Activated naive CD4-positive, alpha-beta T cell treated with anti-CD3 and anti-CD28 coated beads for 36 hours (primary cell): ENCODE measurements at regions not wholly inside any gene's neighbourhood (a gene's known extent, or its start where the extent isn't known, plus 50 kb on each side); places are given as distances from the start of the nearest gene placed in this dataset.
"Not testable (repeated sequence)": the region's sequence is repeated elsewhere in the genome, so short reads cannot be mapped to it uniquely, and the experiment has no call there.

ENCODE experiments used
- CTCF ChIA-PET: fragments of 350-600 bp; sonication (Branson Sonifier 250); formaldehyde crosslinking; loops from one replicate; lab custom pipeline; 2021; ENCODE audit warnings: antibody characterized with exemption; lab: Charles Lee
- DNase-seq: peaks from one replicate; pipeline ENCODE4 v3.0.0-alpha.2; 2020
- H3K27ac Mint-ChIP-seq: one replicate; pipeline ENCODE4 v1.8.0; 2021; ENCODE audit warnings: mild to moderate bottlenecking, mixed read lengths
- H3K27me3 Mint-ChIP-seq: one replicate; pipeline ENCODE4 v1.8.0; 2021; ENCODE audit warnings: low read depth, mixed read lengths
- H3K36me3 Mint-ChIP-seq: one replicate; pipeline ENCODE4 v1.8.0; 2021; ENCODE audit warnings: low read depth, mixed read lengths
- H3K4me1 Mint-ChIP-seq: one replicate; pipeline ENCODE4 v1.8.0; 2021; ENCODE audit warnings: low read depth, mixed read lengths
- H3K4me3 Mint-ChIP-seq: one replicate; pipeline ENCODE4 v1.8.0; 2021; ENCODE audit warnings: mild to moderate bottlenecking, moderate library complexity, mixed read lengths
- H3K9me3 Mint-ChIP-seq: one replicate; pipeline ENCODE4 v1.8.0; 2021; ENCODE audit warnings: mixed read lengths
- intact Hi-C: fragments of 100-400 bp; cut with micrococcal nuclease; formaldehyde crosslinking; loops from one replicate; pipeline ENCODE4 v1.15.1; 2023

- H3K36me3 Mint-ChIP-seq, result no peaks in the 10 kb centered on the region
- intact Hi-C loops, result no loop called here
- H3K4me3 Mint-ChIP-seq, result no peak overlapping the region
- H3K4me1 Mint-ChIP-seq, result no peaks in the 10 kb centered on the region
- DNase-seq, result no peak
- H3K27ac Mint-ChIP-seq, result no peak overlapping the region
- peaks cover 16% of the 10 kb centered on the region for H3K9me3 Mint-ChIP-seq
- CTCF ChIA-PET, result no interaction called here
- no peaks in the 10 kb centered on the region for H3K27me3 Mint-ChIP-seq
Observed at GRCh38 chr9:107830479-107830878, 340.9 kb upstream of the KLF4 start.

- DNase-seq, result no peak
- no peaks in the 10 kb centered on the region for H3K4me1 Mint-ChIP-seq
- CTCF ChIA-PET, result no interaction called here
- intact Hi-C loops, result no loop called here
- H3K9me3 Mint-ChIP-seq, result peaks cover 16% of the 10 kb centered on the region
- H3K36me3 Mint-ChIP-seq, result no peaks in the 10 kb centered on the region
- peaks cover 2% of the 10 kb centered on the region for H3K27me3 Mint-ChIP-seq
- no peak overlapping the region for H3K4me3 Mint-ChIP-seq
- H3K27ac Mint-ChIP-seq, result no peak overlapping the region
Observed at GRCh38 chr9:107827884-107828283, 338.3 kb upstream of the KLF4 start.

GRCh38 chr9:107827304-107827703, 337.7 kb upstream of the KLF4 start:
- H3K9me3 Mint-ChIP-seq, result peaks cover 16% of the 10 kb centered on the region
- H3K4me1 Mint-ChIP-seq, result no peaks in the 10 kb centered on the region
- no peak for DNase-seq
- H3K27me3 Mint-ChIP-seq, result peaks cover 2% of the 10 kb centered on the region
- CTCF ChIA-PET, result no interaction called here
- peak overlapping the region; percentile 64 for H3K27ac Mint-ChIP-seq
- intact Hi-C loops, result no loop called here
- H3K36me3 Mint-ChIP-seq, result no peaks in the 10 kb centered on the region
- H3K4me3 Mint-ChIP-seq, result no peak overlapping the region

GRCh38 chr9:107826688-107826983, 337.1 kb upstream of the KLF4 start:
- intact Hi-C loops, H3K4me3 Mint-ChIP-seq, DNase-seq, H3K4me1 Mint-ChIP-seq, CTCF ChIA-PET, H3K27ac Mint-ChIP-seq, H3K27me3 Mint-ChIP-seq, H3K36me3 Mint-ChIP-seq: not testable (repeated sequence)
- peaks cover 16% of the 10 kb centered on the region for H3K9me3 Mint-ChIP-seq

- DNase-seq, result no peak
- H3K27me3 Mint-ChIP-seq, result peaks cover 2% of the 10 kb centered on the region
- CTCF ChIA-PET, result no interaction called here
- H3K4me1 Mint-ChIP-seq, result no peaks in the 10 kb centered on the region
- intact Hi-C loops, result no loop called here
- no peak overlapping the region for H3K27ac Mint-ChIP-seq
- H3K36me3 Mint-ChIP-seq, result no peaks in the 10 kb centered on the region
- peaks cover 9% of the 10 kb centered on the region for H3K9me3 Mint-ChIP-seq
- no peak overlapping the region for H3K4me3 Mint-ChIP-seq
Observed at GRCh38 chr9:107824556-107824955, 335.0 kb upstream of the KLF4 start.

- no peak overlapping the region for H3K4me3 Mint-ChIP-seq
- H3K27ac Mint-ChIP-seq, result no peak overlapping the region
- H3K4me1 Mint-ChIP-seq, result no peaks in the 10 kb centered on the region
- DNase-seq, result no peak
- intact Hi-C loops, result no loop called here
- peaks cover 2% of the 10 kb centered on the region for H3K27me3 Mint-ChIP-seq
- CTCF ChIA-PET, result interaction anchor here (0.9 kb wide), 1 partner anchor 98 kb away, joined by 3 read pairs; no protein-coding TSS in a partner anchor
- H3K9me3 Mint-ChIP-seq, result no peaks in the 10 kb centered on the region
- no peaks in the 10 kb centered on the region for H3K36me3 Mint-ChIP-seq
Observed at GRCh38 chr9:107819772-107820565, 330.4 kb upstream of the KLF4 start.

- intact Hi-C loops, H3K4me1 Mint-ChIP-seq, H3K36me3 Mint-ChIP-seq, DNase-seq, H3K9me3 Mint-ChIP-seq, H3K4me3 Mint-ChIP-seq, H3K27ac Mint-ChIP-seq, CTCF ChIA-PET, H3K27me3 Mint-ChIP-seq: not testable (repeated sequence)
Observed at GRCh38 chr9:107818503-107818829, 328.9 kb upstream of the KLF4 start.

GRCh38 chr9:107817595-107818502, 328.3 kb upstream of the KLF4 start:
- H3K4me1 Mint-ChIP-seq, intact Hi-C loops, H3K27me3 Mint-ChIP-seq, H3K9me3 Mint-ChIP-seq, DNase-seq, H3K4me3 Mint-ChIP-seq, H3K36me3 Mint-ChIP-seq, CTCF ChIA-PET, H3K27ac Mint-ChIP-seq: not testable (repeated sequence)

- no peak for DNase-seq
- CTCF ChIA-PET, result interaction anchor here (0.6 kb wide), 1 partner anchor 32 kb away, joined by 3 read pairs; no protein-coding TSS in a partner anchor
- Mint-ChIP-seq H3K27ac (no peak overlapping the region), H3K9me3 (no peaks in the 10 kb centered on the region), H3K4me1 (no peaks in the 10 kb centered on the region), H3K4me3 (no peak overlapping the region), H3K36me3 (no peaks in the 10 kb centered on the region), H3K27me3 (no peaks in the 10 kb centered on the region)
- intact Hi-C loops, result no loop called here
Observed at GRCh38 chr9:107816561-107817021, 327.0 kb upstream of the KLF4 start.

GRCh38 chr9:107815782-107816560, 326.4 kb upstream of the KLF4 start:
- intact Hi-C loops, result no loop called here
- DNase-seq, result no peak
- Mint-ChIP-seq H3K9me3 (no peaks in the 10 kb centered on the region), H3K27ac (no peak overlapping the region), H3K4me3 (no peak overlapping the region), H3K27me3 (no peaks in the 10 kb centered on the region), H3K36me3 (no peaks in the 10 kb centered on the region), H3K4me1 (no peaks in the 10 kb centered on the region)
- CTCF ChIA-PET, result interaction anchor here (0.6 kb wide), 1 partner anchor 32 kb away, joined by 3 read pairs; no protein-coding TSS in a partner anchor

GRCh38 chr9:107813287-107813686, 323.7 kb upstream of the KLF4 start:
- no peaks in the 10 kb centered on the region for H3K4me1 Mint-ChIP-seq
- H3K27ac Mint-ChIP-seq, result no peak overlapping the region
- intact Hi-C loops, result no loop called here
- H3K4me3 Mint-ChIP-seq, result no peak overlapping the region
- no peaks in the 10 kb centered on the region for H3K36me3 Mint-ChIP-seq
- CTCF ChIA-PET, result no interaction called here
- H3K9me3 Mint-ChIP-seq, result peaks cover under 1% of the 10 kb centered on the region
- DNase-seq, result no peak
- H3K27me3 Mint-ChIP-seq, result no peaks in the 10 kb centered on the region

GRCh38 chr9:107810461-107810961, 320.9 kb upstream of the KLF4 start:
- CTCF ChIA-PET, result no interaction called here
- peaks cover 2% of the 10 kb centered on the region for H3K9me3 Mint-ChIP-seq

More at GRCh38 chr9:107810461-107810961, 320.9 kb upstream of the KLF4 start:
- no peak for DNase-seq
- Mint-ChIP-seq H3K36me3 (no peaks in the 10 kb centered on the region), H3K4me3 (no peak overlapping the region), H3K27ac (no peak overlapping the region), H3K4me1 (no peaks in the 10 kb centered on the region), H3K27me3 (no peaks in the 10 kb centered on the region)
- intact Hi-C loops, result no loop called here
